ENCODE measurements at regions not wholly inside any gene's neighbourhood (a gene's known extent, or its start where the extent isn't known, plus 50 kb on each side); places are given as distances from the start of the nearest gene placed in this dataset.

GRCh38 chr4:29128810-29129209 lies 1591.4 kb upstream of the PCDH7 start:
- H3K4me1 ChIP-seq = no peaks in the 10 kb centered on the region
- TF ChIP-seq POLR2AphosphoS5 (IDR thresholded peaks at IDR 0.05) = no peak
- TF ChIP-seq CTCF (IDR thresholded peaks at IDR 0.05) = no peak
- no peak for TF ChIP-seq POLR2A (IDR thresholded peaks at IDR 0.05)
- TF ChIP-seq EP300 (IDR thresholded peaks at IDR 0.05) = no peak
- no peaks in the 10 kb centered on the region for H3K36me3 ChIP-seq
- H3K27ac ChIP-seq = no peak overlapping the region
- no peaks in the 10 kb centered on the region for H3K27me3 ChIP-seq
- intact Hi-C loops (cut with DNase I; ENCODE audit: low total_unique reads) = no loop called here
- DNase-seq = no peak
- 83 to 91% (median 88%) methylated on average over 1 of the region's 1 CpG for WGBS, 5 donors
- H3K9me3 ChIP-seq = no peaks in the 10 kb centered on the region
- H3K4me3 ChIP-seq = no peak overlapping the region

- no peaks in the 10 kb centered on the region for H3K9me3 ChIP-seq
- H3K4me1 ChIP-seq = no peaks in the 10 kb centered on the region
- H3K36me3 ChIP-seq = no peaks in the 10 kb centered on the region
- DNase-seq = no peak
- H3K27ac ChIP-seq = no peak overlapping the region
- TF ChIP-seq POLR2AphosphoS5 (IDR thresholded peaks at IDR 0.05) = no peak
- 63 to 77% (median 74%) methylated on average over 2 of the region's 2 CpGs for WGBS, 5 donors
- no peak overlapping the region for H3K4me3 ChIP-seq
- intact Hi-C loops (cut with DNase I; ENCODE audit: low total_unique reads) = no loop called here
- H3K27me3 ChIP-seq = no peaks in the 10 kb centered on the region
These were observed 1588.9 kb upstream of the PCDH7 start for GRCh38 chr4:29131304-29131703.

GRCh38 chr4:29142708-29143107 lies 1577.5 kb upstream of the PCDH7 start:
- Histone ChIP-seq H3K27ac (no peak overlapping the region), H3K9me3 (no peaks in the 10 kb centered on the region), H3K27me3 (no peaks in the 10 kb centered on the region), H3K4me1 (no peaks in the 10 kb centered on the region), H3K36me3 (no peaks in the 10 kb centered on the region), H3K4me3 (no peak overlapping the region)
- WGBS, 5 donors = 52 to 64% (median 57%) methylated on average over 2 of the region's 2 CpGs
- DNase-seq = no peak
- intact Hi-C loops (cut with DNase I; ENCODE audit: low total_unique reads) = no loop called here
- TF ChIP-seq POLR2AphosphoS5 (IDR thresholded peaks at IDR 0.05) = no peak
- no peak for TF ChIP-seq CTCF (IDR thresholded peaks at IDR 0.05)
- no peak for TF ChIP-seq EP300 (IDR thresholded peaks at IDR 0.05)
- no peak for TF ChIP-seq POLR2A (IDR thresholded peaks at IDR 0.05)

- peaks cover 0 to 4% (median under 1%) of the 10 kb centered on the region in 4 donors for H3K9me3 ChIP-seq
- no peak for TF ChIP-seq POLR2A (IDR thresholded peaks at IDR 0.05)
- TF ChIP-seq POLR2AphosphoS5 (IDR thresholded peaks at IDR 0.05) = no peak
- TF ChIP-seq CTCF (IDR thresholded peaks at IDR 0.05) = no peak
- no peak for TF ChIP-seq EP300 (IDR thresholded peaks at IDR 0.05)
- no peak for DNase-seq
- H3K27ac ChIP-seq = no peak overlapping the region
- 66 to 77% (median 72%) methylated on average over 2 of the region's 2 CpGs for WGBS, 5 donors
- H3K4me1 ChIP-seq = no peaks in the 10 kb centered on the region
- intact Hi-C loops (cut with DNase I; ENCODE audit: low total_unique reads) = no loop called here
- H3K4me3 ChIP-seq = no peak overlapping the region
- H3K36me3 ChIP-seq = no peaks in the 10 kb centered on the region
- H3K27me3 ChIP-seq = no peaks in the 10 kb centered on the region
These were observed 1568.6 kb upstream of the PCDH7 start for GRCh38 chr4:29151584-29151983.

GRCh38 chr4:29153642-29154041 lies 1566.5 kb upstream of the PCDH7 start:
- no peaks in the 10 kb centered on the region for H3K36me3 ChIP-seq
- peak in 1 of 2 donors; percentile 24 for DNase-seq
- H3K27me3 ChIP-seq = no peaks in the 10 kb centered on the region
- H3K4me3 ChIP-seq = no peak overlapping the region
- no peaks in the 10 kb centered on the region for H3K4me1 ChIP-seq
- intact Hi-C loops (cut with DNase I; ENCODE audit: low total_unique reads) = no loop called here
- no peak for TF ChIP-seq POLR2A (IDR thresholded peaks at IDR 0.05)
- TF ChIP-seq POLR2AphosphoS5 (IDR thresholded peaks at IDR 0.05) = no peak
- TF ChIP-seq EP300 (IDR thresholded peaks at IDR 0.05) = no peak
- no peak for TF ChIP-seq CTCF (IDR thresholded peaks at IDR 0.05)
- no peak overlapping the region for H3K27ac ChIP-seq
- peaks cover 0 to 17% (median 6%) of the 10 kb centered on the region in 4 donors for H3K9me3 ChIP-seq
- WGBS, 5 donors = 40 to 54% (median 47%) methylated on average over 3 of the region's 3 CpGs
